Gastroesophageal sphincter (tissue), 4 donors: ENCODE measurements at regions not wholly inside any gene's neighbourhood (a gene's known extent, or its start where the extent isn't known, plus 50 kb on each side); places are given as distances from the start of the nearest gene placed in this dataset.

Source experiments
- ATAC-seq: fragments of 150-250 bp; one replicate; pipeline ENCODE4 v1.9.1; 2016; ENCODE audit warnings: mild to moderate bottlenecking, moderate library complexity
- H3K27ac ChIP-seq, 4 donors: fragments of 200-600 bp; sonication (generic) in 3 of 4; 1 replicate in 3 of 4; 2 replicates in 1 of 4; pipeline ENCODE4 v1.5.1; 2016 to 2019
- H3K27me3 ChIP-seq: fragments of 200-600 bp; sonication (generic); one replicate; pipeline ENCODE4 v1.5.1; 2019
- H3K36me3 ChIP-seq, 2 donors: fragments of 200-600 bp; sonication (generic); one replicate each; pipeline ENCODE4 v1.5.1; 2019; ENCODE audit warnings: control low read depth in 1 of 2
- H3K4me1 ChIP-seq, 3 donors: fragments of 200-600 bp; sonication (generic); 1 replicate in 2 of 3; 2 replicates in 1 of 3; pipeline ENCODE4 v1.5.1; 2016 to 2019; ENCODE audit warnings: control low read depth in 2 of 3
- H3K4me3 ChIP-seq, 2 donors: fragments of 200-600 bp; sonication (generic); one replicate each; pipeline ENCODE4 v1.5.1; 2019; ENCODE audit warnings: mild to moderate bottlenecking in 1 of 2, moderate library complexity in 1 of 2
- H3K9me3 ChIP-seq, 3 donors: fragments of 200-600 bp; sonication (generic); one replicate each; pipeline ENCODE4 v1.5.1; 2017 to 2019; ENCODE audit warnings: control low read depth in 2 of 3
- CTCF ChIP-seq, 4 experiments: fragments of 200-600 bp in 2 of 4; fragments of 450-650 bp in 2 of 4; sonication (generic) in 1 of 4; IDR thresholded peaks; one replicate each; pipeline ENCODE4 v1.5.1; 2017 to 2019; ENCODE audit warnings: antibody characterized with exemption in 4 of 4, mild to moderate bottlenecking in 2 of 4, moderate library complexity in 2 of 4
- EP300 ChIP-seq: sonication (generic); formaldehyde crosslinking; IDR thresholded peaks from one replicate; pipeline ENCODE4 v1.6.1; 2017; ENCODE audit warnings: antibody characterized with exemption, mild to moderate bottlenecking
- POLR2A ChIP-seq, 2 donors: fragments of 450-650 bp; IDR thresholded peaks; one replicate each; pipeline ENCODE4 v1.6.1; 2017; ENCODE audit warnings: antibody characterized with exemption in 2 of 2, mild to moderate bottlenecking in 2 of 2, moderate library complexity in 1 of 2
- POLR2AphosphoS5 ChIP-seq: sonication (generic); formaldehyde crosslinking; IDR thresholded peaks from one replicate; pipeline ENCODE4 v1.6.1; 2017; ENCODE audit warnings: antibody characterized with exemption
- WGBS, 2 donors: methylation state at CpG; one replicate each; pipeline ENCODE4 v1.1.5; 2018; ENCODE audit warnings: low coverage in 1 of 2; 5-methylcytosine and 5-hydroxymethylcytosine counted together

GRCh38 chr6:113630738-113631535, 226.2 kb upstream of the MARCKS start:
- no peak overlapping the region for H3K4me3 ChIP-seq

GRCh38 chr6:113631666-113632065, 225.5 kb upstream of the MARCKS start:
- WGBS, 2 donors = 77 to 100% methylated on average over 3 of the region's 3 CpGs
- Histone ChIP-seq H3K27me3 (no peaks in the 10 kb centered on the region), H3K4me1 (peaks cover 0 to 42% (median 6%) of the 10 kb centered on the region in 3 donors), H3K27ac (peak overlapping the region in 3 of 4 donors; percentile 25 to 38 (median 35)), H3K36me3 (no peaks in the 10 kb centered on the region), H3K4me3 (no peak overlapping the region), H3K9me3 (no peaks in the 10 kb centered on the region)
- ATAC-seq = no peak
- TF ChIP-seq POLR2AphosphoS5 (no peak), CTCF (IDR thresholded peaks at IDR 0.05) (no peak), POLR2A (IDR thresholded peaks at IDR 0.05) (no peak), EP300 (no peak)

More at GRCh38 chr6:113630738-113631535, 226.2 kb upstream of the MARCKS start:
- peak overlapping the region in 1 of 4 donors; percentile 26 for H3K27ac ChIP-seq
- 61 to 72% methylated on average over 5 to 6 of the region's 7 CpGs for WGBS, 2 donors
- peak; percentile 34 for ATAC-seq
- peaks cover 0 to 43% (median 6%) of the 10 kb centered on the region in 3 donors for H3K4me1 ChIP-seq
- no peaks in the 10 kb centered on the region for H3K9me3 ChIP-seq
- H3K36me3 ChIP-seq = no peaks in the 10 kb centered on the region
- TF ChIP-seq POLR2AphosphoS5 = peak; percentile 13
- TF ChIP-seq CTCF (IDR thresholded peaks at IDR 0.05) = no peak
- H3K27me3 ChIP-seq = no peaks in the 10 kb centered on the region

DNA sequence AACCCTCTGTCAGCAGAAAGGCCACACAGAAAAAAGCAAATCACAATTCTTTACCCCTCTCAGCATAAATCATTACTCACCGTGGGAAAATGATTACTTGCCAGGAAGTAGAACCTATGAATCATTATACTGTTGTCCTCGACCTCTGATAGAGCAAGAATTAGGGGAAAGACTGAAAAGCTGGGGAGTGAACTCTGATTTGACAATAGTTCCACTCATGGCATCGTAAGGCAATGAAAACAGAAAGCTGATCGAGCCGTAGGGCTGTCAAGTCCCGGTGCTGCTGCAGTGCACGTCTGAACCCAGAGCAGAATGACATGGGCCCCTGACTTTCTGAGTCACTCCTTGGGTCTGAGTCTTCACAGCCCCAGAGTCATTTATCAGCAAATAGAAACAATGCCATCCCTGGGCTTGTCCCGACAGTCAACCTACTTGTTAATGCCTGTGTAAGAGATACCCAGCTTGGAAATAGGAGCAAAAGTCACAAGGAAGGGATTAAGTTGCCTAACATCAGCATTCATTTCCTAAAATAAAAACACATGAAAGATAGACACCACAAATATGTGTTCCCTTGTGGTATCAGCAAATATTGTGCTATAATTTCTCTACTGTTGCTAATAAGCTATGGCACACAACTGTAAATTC, 224.8 kb upstream of the MARCKS start:
- no peaks in the 10 kb centered on the region for H3K9me3 ChIP-seq
- peak overlapping the region; percentile 7 to 23 for H3K4me3 ChIP-seq
- H3K4me1 ChIP-seq = peaks cover 0 to 42% (median 6%) of the 10 kb centered on the region in 3 donors
- H3K36me3 ChIP-seq = no peaks in the 10 kb centered on the region
- ATAC-seq = peak; percentile 25
- 0 to 7% methylated on average over 2 to 7 of the region's 8 CpGs for WGBS, 2 donors
- H3K27me3 ChIP-seq = no peaks in the 10 kb centered on the region
- peak overlapping the region in 3 of 4 donors; percentile 18 to 38 (median 35) for H3K27ac ChIP-seq
- TF ChIP-seq EP300 (no peak), POLR2AphosphoS5 (no peak), CTCF (IDR thresholded peaks at IDR 0.05) (no peak), POLR2A (IDR thresholded peaks at IDR 0.05) (no peak)

DNA sequence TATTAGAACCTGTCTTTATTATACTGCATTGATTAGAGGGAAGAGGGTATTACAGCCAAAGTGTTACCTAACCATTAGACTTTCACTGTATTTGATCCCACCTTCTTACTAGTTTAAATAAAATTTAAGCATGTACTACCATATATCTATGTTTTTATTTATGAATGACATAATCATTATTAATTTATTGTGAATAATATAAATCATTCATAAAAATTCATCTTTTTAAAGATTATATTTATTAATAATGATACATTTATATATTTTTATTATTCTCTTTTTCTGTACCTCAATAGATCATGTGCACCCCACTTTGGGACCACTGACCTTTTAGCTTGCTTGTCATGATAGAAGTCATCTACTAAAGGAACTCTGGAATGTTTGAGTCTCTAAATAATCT, 223.5 kb upstream of the MARCKS start:
- Histone ChIP-seq H3K4me3 (no peak overlapping the region), H3K9me3 (no peaks in the 10 kb centered on the region), H3K36me3 (no peaks in the 10 kb centered on the region), H3K27me3 (no peaks in the 10 kb centered on the region), H3K27ac (no peak overlapping the region), H3K4me1 (peaks cover 0 to 42% (median 6%) of the 10 kb centered on the region in 3 donors)
- TF ChIP-seq CTCF (IDR thresholded peaks at IDR 0.05) (no peak), POLR2A (IDR thresholded peaks at IDR 0.05) (no peak), POLR2AphosphoS5 (no peak), EP300 (no peak)
- no peak for ATAC-seq
